Right atrium auricular region (tissue), 2 donors: ENCODE measurements at regions not wholly inside any gene's neighbourhood (a gene's known extent, or its start where the extent isn't known, plus 50 kb on each side); places are given as distances from the start of the nearest gene placed in this dataset.

Experiments
- DNase-seq: peaks from one replicate; pipeline ENCODE4 v3.0.0-alpha.2; 2019; ENCODE audit warnings: low spot score
- H3K27ac ChIP-seq, 2 donors: fragments of 200-600 bp; sonication (generic); 1 replicate in 1 of 2; 2 replicates in 1 of 2; pipeline ENCODE4 v1.5.1; 2016 to 2019
- H3K27me3 ChIP-seq, 2 donors: fragments of 200-600 bp; sonication (generic); one replicate each; pipeline versions ENCODE4 v1.5.1 to v1.6.0; 2017 to 2019
- H3K36me3 ChIP-seq: fragments of 200-600 bp; sonication (generic); one replicate; pipeline ENCODE4 v1.5.1; 2016
- H3K4me1 ChIP-seq, 2 donors: fragments of 200-600 bp; sonication (generic); one replicate each; pipeline versions ENCODE4 v1.5.1 to v1.6.0; 2017 to 2019
- H3K4me3 ChIP-seq, 2 donors: fragments of 200-600 bp; sonication (generic); 1 replicate in 1 of 2; 2 replicates in 1 of 2; pipeline ENCODE4 v1.5.1; 2017 to 2019; ENCODE audit warnings: mild to moderate bottlenecking in 1 of 2, moderate library complexity in 1 of 2
- H3K9me3 ChIP-seq, 2 donors: fragments of 200-600 bp; sonication (generic); one replicate each; pipeline ENCODE4 v1.5.1; 2019
- TF ChIP-seq, protein P1 (sequence below), 2 donors: fragments of 200-600 bp; sonication (generic); IDR thresholded peaks; one replicate each; pipeline ENCODE4 v1.5.1; 2019; ENCODE audit warnings: antibody characterized with exemption in 2 of 2

- Histone ChIP-seq H3K36me3 (no peaks in the 10 kb centered on the region), H3K4me3 (no peak overlapping the region), H3K9me3 (no peaks in the 10 kb centered on the region), H3K27me3 (no peaks in the 10 kb centered on the region), H3K4me1 (no peaks in the 10 kb centered on the region), H3K27ac (no peak overlapping the region)
- TF ChIP-seq, protein P1, sequence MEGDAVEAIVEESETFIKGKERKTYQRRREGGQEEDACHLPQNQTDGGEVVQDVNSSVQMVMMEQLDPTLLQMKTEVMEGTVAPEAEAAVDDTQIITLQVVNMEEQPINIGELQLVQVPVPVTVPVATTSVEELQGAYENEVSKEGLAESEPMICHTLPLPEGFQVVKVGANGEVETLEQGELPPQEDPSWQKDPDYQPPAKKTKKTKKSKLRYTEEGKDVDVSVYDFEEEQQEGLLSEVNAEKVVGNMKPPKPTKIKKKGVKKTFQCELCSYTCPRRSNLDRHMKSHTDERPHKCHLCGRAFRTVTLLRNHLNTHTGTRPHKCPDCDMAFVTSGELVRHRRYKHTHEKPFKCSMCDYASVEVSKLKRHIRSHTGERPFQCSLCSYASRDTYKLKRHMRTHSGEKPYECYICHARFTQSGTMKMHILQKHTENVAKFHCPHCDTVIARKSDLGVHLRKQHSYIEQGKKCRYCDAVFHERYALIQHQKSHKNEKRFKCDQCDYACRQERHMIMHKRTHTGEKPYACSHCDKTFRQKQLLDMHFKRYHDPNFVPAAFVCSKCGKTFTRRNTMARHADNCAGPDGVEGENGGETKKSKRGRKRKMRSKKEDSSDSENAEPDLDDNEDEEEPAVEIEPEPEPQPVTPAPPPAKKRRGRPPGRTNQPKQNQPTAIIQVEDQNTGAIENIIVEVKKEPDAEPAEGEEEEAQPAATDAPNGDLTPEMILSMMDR (IDR thresholded peaks at IDR 0.05) = no peak
- no peak for DNase-seq
Observed at GRCh38 chr11:27904358-27905055, 203.4 kb downstream of the KIF18A start.

DNA sequence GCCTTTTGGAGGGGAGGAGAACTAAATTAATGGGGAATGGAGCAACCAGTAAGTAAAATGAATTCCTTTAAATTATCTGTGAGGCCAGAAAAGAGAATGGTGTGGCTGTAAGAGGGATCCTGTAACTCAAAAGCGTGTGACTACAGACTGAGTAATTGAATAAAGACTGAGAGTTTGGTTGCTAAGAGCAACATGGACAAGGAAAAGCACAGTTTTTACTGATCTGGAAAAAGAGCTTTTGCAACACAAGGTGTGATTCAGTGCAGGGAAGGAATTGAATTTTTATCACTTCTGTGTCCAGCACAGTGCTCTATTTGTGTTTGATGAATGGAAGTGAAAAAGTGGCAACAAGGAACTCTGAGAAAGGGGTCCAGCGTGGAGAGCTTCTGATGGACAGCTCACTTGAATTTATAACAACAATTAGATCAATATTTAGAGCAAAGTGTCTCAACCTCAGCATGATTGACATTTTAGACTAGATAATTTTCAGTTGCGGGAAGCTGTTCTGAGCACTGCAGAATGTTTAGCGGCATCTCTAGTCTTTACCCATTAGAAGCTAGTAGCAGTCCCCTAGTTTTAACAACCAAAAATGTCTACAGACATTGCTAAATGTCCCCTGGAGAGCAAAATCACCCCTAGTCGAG lies 202.8 kb upstream of the BDNF start:
- Histone ChIP-seq H3K36me3 (no peaks in the 10 kb centered on the region), H3K4me1 (no peaks in the 10 kb centered on the region), H3K27me3 (no peaks in the 10 kb centered on the region), H3K9me3 (no peaks in the 10 kb centered on the region), H3K27ac (no peak overlapping the region), H3K4me3 (no peak overlapping the region)
- TF ChIP-seq, protein P1 (IDR thresholded peaks at IDR 0.05) = no peak
- DNase-seq = no peak

DNA sequence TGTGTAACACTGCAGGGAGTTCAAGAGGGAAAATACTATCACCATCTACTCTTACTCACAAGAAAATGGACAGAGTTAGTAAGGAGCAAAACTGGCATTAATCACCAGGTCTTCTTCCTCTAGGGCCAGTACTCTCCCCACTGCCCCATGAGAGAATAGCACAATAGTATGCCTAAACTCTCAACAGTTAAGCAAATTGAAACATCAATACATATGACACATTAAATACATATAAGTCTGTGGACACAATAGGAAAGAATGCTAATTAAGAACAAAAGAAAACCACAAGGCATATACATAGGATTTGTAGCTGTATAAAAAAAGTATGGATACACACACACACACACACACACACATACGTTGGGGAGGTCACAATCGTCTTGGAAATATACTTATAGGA lies 197.9 kb upstream of the BDNF start:
- H3K27ac ChIP-seq = no peak overlapping the region
- H3K4me1 ChIP-seq = no peaks in the 10 kb centered on the region
- TF ChIP-seq, protein P1 (IDR thresholded peaks at IDR 0.05) = no peak
- no peak for DNase-seq
- no peaks in the 10 kb centered on the region for H3K27me3 ChIP-seq
- H3K4me3 ChIP-seq = no peak overlapping the region
- no peaks in the 10 kb centered on the region for H3K36me3 ChIP-seq
- H3K9me3 ChIP-seq = no peaks in the 10 kb centered on the region

- TF ChIP-seq, protein P1 (IDR thresholded peaks at IDR 0.05) = no peak
- H3K36me3 ChIP-seq = no peaks in the 10 kb centered on the region
- H3K4me1 ChIP-seq = no peaks in the 10 kb centered on the region
- H3K27ac ChIP-seq = no peak overlapping the region
- no peak for DNase-seq
- H3K27me3 ChIP-seq = no peaks in the 10 kb centered on the region
- no peaks in the 10 kb centered on the region for H3K9me3 ChIP-seq
- no peak overlapping the region for H3K4me3 ChIP-seq
Observed at GRCh38 chr11:27896096-27896495, 195.8 kb upstream of the BDNF start.

- no peaks in the 10 kb centered on the region for H3K9me3 ChIP-seq
- H3K27ac ChIP-seq = no peak overlapping the region
- H3K36me3 ChIP-seq = no peaks in the 10 kb centered on the region
- no peaks in the 10 kb centered on the region for H3K27me3 ChIP-seq
- no peak overlapping the region for H3K4me3 ChIP-seq
- H3K4me1 ChIP-seq = no peaks in the 10 kb centered on the region
- TF ChIP-seq, protein P1 (IDR thresholded peaks at IDR 0.05) = no peak
- DNase-seq = no peak
Observed at GRCh38 chr11:27894552-27894951, 194.3 kb upstream of the BDNF start.
